ENCODE measurements at regions not wholly inside any gene's neighbourhood (a gene's known extent, or its start where the extent isn't known, plus 50 kb on each side); places are given as distances from the start of the nearest gene placed in this dataset.

GRCh38 chr13:103406967-103407366 lies 340.8 kb upstream of the SLC10A2 start:
- H3K4me3 Mint-ChIP-seq, result no peak overlapping the region

GRCh38 chr13:103405297-103405696 lies 339.1 kb upstream of the SLC10A2 start:
- POLR2A ChIA-PET, result no interaction called here
- CTCF ChIA-PET, result no interaction called here
- Histone ChIP-seq H3K4me1 (ENCODE audit: control insufficient read depth in 2 of 2, insufficient read depth in 2 of 2, low read length in 2 of 2) (no peaks in the 10 kb centered on the region), H3K36me3 (ENCODE audit: control insufficient read depth in 2 of 3, insufficient read depth in 3 of 3, low read length in 3 of 3) (no peaks in the 10 kb centered on the region), H3K27me3 (ENCODE audit: control insufficient read depth in 2 of 2, insufficient read depth in 2 of 2, low read length in 2 of 2) (no peaks in the 10 kb centered on the region), H3K4me3 (ENCODE audit: low read length) (no peak overlapping the region), H3K9me3 (ENCODE audit: control insufficient read depth in 2 of 3, low read length in 3 of 3) (no peaks in the 10 kb centered on the region), H3K27ac (ENCODE audit: low read depth, low read length) (no peak overlapping the region)
- Mint-ChIP-seq H3K9me3 (no peaks in the 10 kb centered on the region), H3K4me3 (no peak overlapping the region), H3K36me3 (no peaks in the 10 kb centered on the region), H3K27ac (no peak overlapping the region), H3K4me1 (peaks cover 0 to 1% (median 0%) of the 10 kb centered on the region in 7 donors), H3K27me3 (no peaks in the 10 kb centered on the region)
- DNase-seq (no peak), ATAC-seq (no peak)
- intact Hi-C loops (cut with micrococcal nuclease), result no loop called here

More at GRCh38 chr13:103406967-103407366, 340.8 kb upstream of the SLC10A2 start:
- H3K4me3 ChIP-seq (ENCODE audit: low read length), result no peak overlapping the region
- H3K27ac Mint-ChIP-seq, result no peak overlapping the region
- no peaks in the 10 kb centered on the region for H3K4me1 ChIP-seq (ENCODE audit: control insufficient read depth in 2 of 2, insufficient read depth in 2 of 2, low read length in 2 of 2)
- no peaks in the 10 kb centered on the region for H3K9me3 ChIP-seq (ENCODE audit: control insufficient read depth in 2 of 3, low read length in 3 of 3)
- peaks cover 0 to 4% (median 0%) of the 10 kb centered on the region in 11 donors for H3K9me3 Mint-ChIP-seq
- H3K4me1 Mint-ChIP-seq, result peaks cover 0 to 1% (median 0%) of the 10 kb centered on the region in 7 donors
- DNase-seq (no peak), ATAC-seq (no peak)
- CTCF ChIA-PET, result no interaction called here
- no peaks in the 10 kb centered on the region for H3K36me3 ChIP-seq (ENCODE audit: control insufficient read depth in 2 of 3, insufficient read depth in 3 of 3, low read length in 3 of 3)
- no peaks in the 10 kb centered on the region for H3K27me3 ChIP-seq (ENCODE audit: control insufficient read depth in 2 of 2, insufficient read depth in 2 of 2, low read length in 2 of 2)
- no peaks in the 10 kb centered on the region for H3K36me3 Mint-ChIP-seq
- H3K27ac ChIP-seq (ENCODE audit: low read depth, low read length), result no peak overlapping the region
- POLR2A ChIA-PET, result no interaction called here
- intact Hi-C loops (cut with micrococcal nuclease), result no loop called here
- no peaks in the 10 kb centered on the region for H3K27me3 Mint-ChIP-seq

- Mint-ChIP-seq H3K4me1 (no peaks in the 10 kb centered on the region), H3K4me3 (no peak overlapping the region), H3K27ac (no peak overlapping the region), H3K36me3 (no peaks in the 10 kb centered on the region), H3K27me3 (no peaks in the 10 kb centered on the region), H3K9me3 (peaks cover 0 to 8% (median 1%) of the 10 kb centered on the region in 11 donors)
- intact Hi-C loops (cut with micrococcal nuclease), result no loop called here
- Histone ChIP-seq H3K9me3 (ENCODE audit: control insufficient read depth in 2 of 3, low read length in 3 of 3) (no peaks in the 10 kb centered on the region), H3K27me3 (ENCODE audit: control insufficient read depth in 2 of 2, insufficient read depth in 2 of 2, low read length in 2 of 2) (no peaks in the 10 kb centered on the region), H3K4me3 (ENCODE audit: low read length) (no peak overlapping the region), H3K36me3 (ENCODE audit: control insufficient read depth in 2 of 3, insufficient read depth in 3 of 3, low read length in 3 of 3) (no peaks in the 10 kb centered on the region), H3K27ac (ENCODE audit: low read depth, low read length) (no peak overlapping the region), H3K4me1 (ENCODE audit: control insufficient read depth in 2 of 2, insufficient read depth in 2 of 2, low read length in 2 of 2) (no peaks in the 10 kb centered on the region)
- ATAC-seq (no peak), DNase-seq (no peak)
- CTCF ChIA-PET, result no interaction called here
- POLR2A ChIA-PET, result no interaction called here
Measured at GRCh38 chr13:103403814-103404213, 337.6 kb upstream of the SLC10A2 start.

GRCh38 chr13:103403148-103403740 lies 337.0 kb upstream of the SLC10A2 start:
- Mint-ChIP-seq H3K4me3 (no peak overlapping the region), H3K27me3 (no peaks in the 10 kb centered on the region), H3K9me3 (peaks cover 0 to 8% (median 1%) of the 10 kb centered on the region in 11 donors), H3K36me3 (no peaks in the 10 kb centered on the region), H3K4me1 (no peaks in the 10 kb centered on the region), H3K27ac (no peak overlapping the region)
- Histone ChIP-seq H3K27ac (ENCODE audit: low read depth, low read length) (no peak overlapping the region), H3K4me3 (ENCODE audit: low read length) (no peak overlapping the region), H3K27me3 (ENCODE audit: control insufficient read depth in 2 of 2, insufficient read depth in 2 of 2, low read length in 2 of 2) (no peaks in the 10 kb centered on the region), H3K36me3 (ENCODE audit: control insufficient read depth in 2 of 3, insufficient read depth in 3 of 3, low read length in 3 of 3) (no peaks in the 10 kb centered on the region), H3K4me1 (ENCODE audit: control insufficient read depth in 2 of 2, insufficient read depth in 2 of 2, low read length in 2 of 2) (no peaks in the 10 kb centered on the region), H3K9me3 (ENCODE audit: control insufficient read depth in 2 of 3, low read length in 3 of 3) (no peaks in the 10 kb centered on the region)
- POLR2A ChIA-PET, result no interaction called here
- no peak for ATAC-seq
- DNase-seq, result no peak
- intact Hi-C loops (cut with micrococcal nuclease), result no loop called here
- CTCF ChIA-PET, result no interaction called here

- POLR2A ChIA-PET, result no interaction called here
- H3K27ac Mint-ChIP-seq, result no peak overlapping the region
- no peak for DNase-seq
- H3K4me1 Mint-ChIP-seq, result no peaks in the 10 kb centered on the region
- no peaks in the 10 kb centered on the region for H3K27me3 Mint-ChIP-seq
- Histone ChIP-seq H3K27me3 (ENCODE audit: control insufficient read depth in 2 of 2, insufficient read depth in 2 of 2, low read length in 2 of 2) (no peaks in the 10 kb centered on the region), H3K4me1 (ENCODE audit: control insufficient read depth in 2 of 2, insufficient read depth in 2 of 2, low read length in 2 of 2) (no peaks in the 10 kb centered on the region), H3K9me3 (ENCODE audit: control insufficient read depth in 2 of 3, low read length in 3 of 3) (no peaks in the 10 kb centered on the region), H3K36me3 (ENCODE audit: control insufficient read depth in 2 of 3, insufficient read depth in 3 of 3, low read length in 3 of 3) (no peaks in the 10 kb centered on the region), H3K27ac (ENCODE audit: low read depth, low read length) (no peak overlapping the region), H3K4me3 (ENCODE audit: low read length) (no peak overlapping the region)
- intact Hi-C loops (cut with micrococcal nuclease), result no loop called here
- no peaks in the 10 kb centered on the region for H3K36me3 Mint-ChIP-seq
- CTCF ChIA-PET, result no interaction called here
- peaks cover 0 to 11% (median 3%) of the 10 kb centered on the region in 11 donors for H3K9me3 Mint-ChIP-seq
- no peak overlapping the region for H3K4me3 Mint-ChIP-seq
- ATAC-seq, result no peak
Measured at GRCh38 chr13:103395139-103395538, 328.9 kb upstream of the SLC10A2 start.

GRCh38 chr13:103394618-103395017 lies 328.4 kb upstream of the SLC10A2 start:
- H3K27ac ChIP-seq (ENCODE audit: low read depth, low read length), result no peak overlapping the region
- H3K36me3 ChIP-seq (ENCODE audit: control insufficient read depth in 2 of 3, insufficient read depth in 3 of 3, low read length in 3 of 3), result no peaks in the 10 kb centered on the region
- Mint-ChIP-seq H3K27ac (no peak overlapping the region), H3K4me3 (no peak overlapping the region), H3K9me3 (peaks cover 0 to 11% (median 2%) of the 10 kb centered on the region in 11 donors), H3K27me3 (no peaks in the 10 kb centered on the region), H3K4me1 (no peaks in the 10 kb centered on the region), H3K36me3 (no peaks in the 10 kb centered on the region)
- POLR2A ChIA-PET, result no interaction called here
- DNase-seq, result no peak
- intact Hi-C loops (cut with micrococcal nuclease), result no loop called here
- H3K4me3 ChIP-seq (ENCODE audit: low read length), result no peak overlapping the region
- no peaks in the 10 kb centered on the region for H3K9me3 ChIP-seq (ENCODE audit: control insufficient read depth in 2 of 3, low read length in 3 of 3)
- H3K27me3 ChIP-seq (ENCODE audit: control insufficient read depth in 2 of 2, insufficient read depth in 2 of 2, low read length in 2 of 2), result no peaks in the 10 kb centered on the region
- H3K4me1 ChIP-seq (ENCODE audit: control insufficient read depth in 2 of 2, insufficient read depth in 2 of 2, low read length in 2 of 2), result no peaks in the 10 kb centered on the region
- no peak for ATAC-seq
- CTCF ChIA-PET, result no interaction called here

- no peak for DNase-seq
- ATAC-seq, result no peak
- Mint-ChIP-seq H3K27ac (no peak overlapping the region), H3K27me3 (no peaks in the 10 kb centered on the region), H3K9me3 (peaks cover 0 to 2% (median 0%) of the 10 kb centered on the region in 11 donors), H3K4me1 (no peaks in the 10 kb centered on the region), H3K4me3 (no peak overlapping the region), H3K36me3 (no peaks in the 10 kb centered on the region)
- H3K36me3 ChIP-seq (ENCODE audit: control insufficient read depth in 2 of 3, insufficient read depth in 3 of 3, low read length in 3 of 3), result no peaks in the 10 kb centered on the region
- intact Hi-C loops (cut with micrococcal nuclease), result no loop called here
- POLR2A ChIA-PET, result interaction anchor here (0.7 kb wide), 1 partner anchor 24 kb away, joined by 3 read pairs; no protein-coding TSS in a partner anchor
- CTCF ChIA-PET, result no interaction called here
- no peaks in the 10 kb centered on the region for H3K27me3 ChIP-seq (ENCODE audit: control insufficient read depth in 2 of 2, insufficient read depth in 2 of 2, low read length in 2 of 2)
- no peaks in the 10 kb centered on the region for H3K4me1 ChIP-seq (ENCODE audit: control insufficient read depth in 2 of 2, insufficient read depth in 2 of 2, low read length in 2 of 2)
- H3K9me3 ChIP-seq (ENCODE audit: control insufficient read depth in 2 of 3, low read length in 3 of 3), result no peaks in the 10 kb centered on the region
- H3K27ac ChIP-seq (ENCODE audit: low read depth, low read length), result no peak overlapping the region
- H3K4me3 ChIP-seq (ENCODE audit: low read length), result no peak overlapping the region
Measured at GRCh38 chr13:103391936-103392335, 325.7 kb upstream of the SLC10A2 start.
